HEK293T (cell line): ENCODE measurements at regions not wholly inside any gene's neighbourhood (a gene's known extent, or its start where the extent isn't known, plus 50 kb on each side); places are given as distances from the start of the nearest gene placed in this dataset.

Experiments
- CTCF ChIA-PET: fragments of 350-600 bp; formaldehyde crosslinking; extraction: SDS; loops from one replicate; lab custom pipeline; 2021; ENCODE audit warnings: antibody characterized with exemption, inconsistent platforms; lab: Yijun Ruan, JAX
- POLR2A ChIA-PET: fragments of 350-600 bp; formaldehyde crosslinking; extraction: SDS; loops from one replicate; lab custom pipeline; 2020; ENCODE audit warnings: antibody characterized with exemption, inconsistent platforms; lab: Yijun Ruan, JAX
- DNase-seq: peaks from one replicate; pipeline ENCODE4 v3.0.0; 2012; ENCODE audit warnings: mixed read lengths; ENCODE audit errors: extremely low spot score
- ARNT ChIP-seq: fragments of 450-650 bp; IDR thresholded peaks from 2 replicates; pipeline ENCODE4 v1.6.1; 2017; ENCODE audit warnings: mild to moderate bottlenecking
- BHLHE40 ChIP-seq: fragments of 450-650 bp; IDR thresholded peaks from 2 replicates; pipeline ENCODE4 v1.6.1; 2016; ENCODE audit warnings: mild to moderate bottlenecking, moderate library complexity, borderline replicate concordance
- CTBP1 ChIP-seq: fragments of 450-650 bp; IDR thresholded peaks from 2 replicates; pipeline ENCODE4 v1.6.1; 2016; ENCODE audit warnings: borderline replicate concordance
- ELF4 ChIP-seq: fragments of 450-650 bp; IDR thresholded peaks from 2 replicates; pipeline ENCODE4 v1.6.1; 2017; ENCODE audit warnings: antibody characterized with exemption
- FOXA1 ChIP-seq: fragments of 450-650 bp; IDR thresholded peaks from 2 replicates; pipeline ENCODE4 v1.6.1; 2016; ENCODE audit warnings: mild to moderate bottlenecking
- FOXK2 ChIP-seq: fragments of 450-650 bp; IDR thresholded peaks from 2 replicates; pipeline ENCODE4 v1.6.1; 2016; ENCODE audit warnings: mild to moderate bottlenecking
- FOXM1 ChIP-seq: fragments of 450-650 bp; IDR thresholded peaks from 2 replicates; pipeline ENCODE4 v1.6.1; 2017; ENCODE audit warnings: mild to moderate bottlenecking, borderline replicate concordance
- HDGF ChIP-seq: fragments of 450-650 bp; IDR thresholded peaks from 2 replicates; pipeline ENCODE4 v1.6.1; 2017; ENCODE audit warnings: antibody characterized with exemption, borderline replicate concordance
- L3MBTL2 ChIP-seq: fragments of 450-650 bp; conservative IDR thresholded peaks from 2 replicates; pipeline ENCODE4 v1.6.1; 2016; ENCODE audit warnings: mild to moderate bottlenecking
- LEF1 ChIP-seq: fragments of 450-650 bp; IDR thresholded peaks from 2 replicates; pipeline ENCODE4 v1.6.1; 2017; ENCODE audit warnings: mild to moderate bottlenecking, borderline replicate concordance
- NFRKB ChIP-seq: fragments of 450-650 bp; IDR thresholded peaks from 2 replicates; pipeline ENCODE4 v1.6.1; 2016; ENCODE audit warnings: mild to moderate bottlenecking, moderate library complexity
- SP1 ChIP-seq: fragments of 450-650 bp; IDR thresholded peaks from 2 replicates; pipeline ENCODE4 v1.6.1; 2017
- SUZ12 ChIP-seq: fragments of 450-650 bp; IDR thresholded peaks from 2 replicates; pipeline ENCODE4 v1.6.1; 2016; ENCODE audit warnings: mild to moderate bottlenecking
- TARDBP ChIP-seq: fragments of 450-650 bp; IDR thresholded peaks from 2 replicates; pipeline ENCODE4 v1.6.1; 2016
- ZNF384 ChIP-seq: fragments of 450-650 bp; IDR thresholded peaks from 2 replicates; pipeline ENCODE4 v1.6.1; 2016
- TF ChIP-seq, protein P1 (sequence below): fragments of 450-650 bp; IDR thresholded peaks from 2 replicates; pipeline ENCODE4 v1.6.1; 2016

DNA sequence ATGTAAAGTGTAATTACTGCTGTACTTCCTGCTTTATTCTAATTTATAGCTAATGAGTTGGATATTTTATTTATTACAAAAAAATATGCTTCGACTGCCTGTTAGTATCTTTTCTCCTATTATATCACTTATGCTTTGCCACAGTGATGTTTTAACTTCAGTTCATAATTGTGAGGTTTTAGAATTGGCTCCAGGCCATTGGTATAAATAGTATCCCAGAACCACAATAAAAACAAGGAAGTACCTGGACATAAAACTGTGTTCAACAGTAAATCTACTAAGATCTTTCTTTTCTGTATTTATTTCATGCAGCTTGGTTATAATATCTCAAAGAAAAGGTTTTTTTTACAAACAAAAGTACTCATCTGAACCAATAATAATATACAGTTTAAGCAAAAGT, 354.3 kb upstream of the CDH9 start:
- DNase-seq: no peak
- TF ChIP-seq TARDBP (no peak), HDGF (no peak), SUZ12 (no peak), FOXK2 (no peak), FOXA1 (no peak), BHLHE40 (no peak), ELF4 (no peak), CTBP1 (no peak), LEF1 (no peak), ARNT (no peak), SP1 (no peak), FOXM1 (no peak), NFRKB (no peak), L3MBTL2 (no peak), ZNF384 (no peak)
- TF ChIP-seq, protein P1, sequence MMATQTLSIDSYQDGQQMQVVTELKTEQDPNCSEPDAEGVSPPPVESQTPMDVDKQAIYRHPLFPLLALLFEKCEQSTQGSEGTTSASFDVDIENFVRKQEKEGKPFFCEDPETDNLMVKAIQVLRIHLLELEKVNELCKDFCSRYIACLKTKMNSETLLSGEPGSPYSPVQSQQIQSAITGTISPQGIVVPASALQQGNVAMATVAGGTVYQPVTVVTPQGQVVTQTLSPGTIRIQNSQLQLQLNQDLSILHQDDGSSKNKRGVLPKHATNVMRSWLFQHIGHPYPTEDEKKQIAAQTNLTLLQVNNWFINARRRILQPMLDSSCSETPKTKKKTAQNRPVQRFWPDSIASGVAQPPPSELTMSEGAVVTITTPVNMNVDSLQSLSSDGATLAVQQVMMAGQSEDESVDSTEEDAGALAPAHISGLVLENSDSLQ: no peak
- POLR2A ChIA-PET: no interaction called here
- CTCF ChIA-PET: no interaction called here

DNA sequence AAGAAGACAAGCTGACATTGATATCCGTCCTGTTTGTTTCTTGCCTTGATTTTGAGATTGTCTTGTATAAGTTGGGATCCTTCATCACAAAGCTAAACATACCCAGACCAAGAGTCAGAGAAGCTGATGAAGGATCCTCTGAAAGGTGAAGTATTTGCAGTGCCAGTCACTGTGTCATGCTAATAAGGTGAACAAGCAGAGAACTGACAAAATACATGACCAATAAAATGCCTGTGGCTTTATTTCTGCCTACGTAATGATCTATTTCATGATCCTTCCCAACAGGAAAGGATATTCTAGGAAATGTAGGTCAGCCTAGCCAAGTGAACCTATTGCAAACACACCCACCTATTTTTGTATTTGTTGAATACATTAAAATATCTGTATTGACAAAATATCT, 351.3 kb upstream of the CDH9 start:
- no peak for DNase-seq
- ChIA-PET POLR2A (no interaction called here), CTCF (no interaction called here)
- no peak for TF ChIP-seq BHLHE40
- TF ChIP-seq LEF1: no peak
- TF ChIP-seq TARDBP: no peak
- TF ChIP-seq NFRKB: no peak
- no peak for TF ChIP-seq FOXA1
- no peak for TF ChIP-seq FOXK2
- TF ChIP-seq, protein P1: no peak

DNA sequence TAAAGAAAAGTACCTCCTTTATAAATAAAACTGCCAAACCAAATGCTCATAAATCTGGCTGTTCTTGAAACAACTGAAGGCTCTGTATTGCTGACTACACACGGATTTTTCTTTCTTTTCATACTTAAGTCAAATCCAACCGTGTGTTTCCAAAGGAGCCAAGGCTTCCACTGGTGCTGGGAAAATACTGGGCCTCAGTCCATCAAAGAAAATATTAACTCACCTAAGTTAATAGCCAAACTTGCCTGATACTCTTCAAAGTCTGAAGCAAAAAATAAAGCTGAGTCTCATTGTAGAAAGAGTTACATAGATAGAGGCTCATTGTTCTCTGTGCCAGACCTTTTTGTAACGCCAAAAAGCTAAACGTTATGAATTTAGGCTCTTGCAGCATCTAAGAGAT, 350.4 kb upstream of the CDH9 start:
- DNase-seq: no peak
- POLR2A ChIA-PET: no interaction called here
- CTCF ChIA-PET: no interaction called here
- TF ChIP-seq BHLHE40 (no peak), NFRKB (no peak)

DNA sequence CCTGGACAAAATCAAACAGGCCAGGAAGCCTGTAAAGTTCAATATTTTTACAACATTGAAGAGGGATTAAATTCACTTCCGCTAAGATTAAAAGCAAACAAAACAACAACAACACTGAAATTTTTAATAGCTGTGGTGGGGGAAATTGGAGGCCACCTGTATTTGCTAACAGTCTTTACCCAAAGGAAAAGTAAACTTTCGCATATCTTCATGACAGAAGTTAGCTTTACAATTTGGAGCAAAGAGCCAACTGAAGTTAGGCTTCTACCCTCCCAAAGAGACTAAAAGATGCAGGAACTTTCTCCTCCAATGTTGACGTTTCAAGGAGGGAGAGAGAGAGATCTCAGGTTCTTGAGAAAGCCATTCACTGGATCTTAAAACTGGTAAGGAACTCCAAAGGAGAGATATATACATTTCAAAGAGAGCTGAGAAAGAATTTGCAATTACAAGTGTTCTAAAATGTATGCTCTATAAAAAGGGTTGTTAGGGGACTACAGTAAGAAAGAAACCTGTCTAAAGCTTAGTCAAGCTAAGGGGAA, 349.2 kb upstream of the CDH9 start:
- ChIA-PET CTCF (interaction anchor here (0.6 kb wide), 1 partner anchor 1614 kb away, joined by 3 read pairs; no protein-coding TSS in a partner anchor), POLR2A (no interaction called here)
- DNase-seq: no peak

DNA sequence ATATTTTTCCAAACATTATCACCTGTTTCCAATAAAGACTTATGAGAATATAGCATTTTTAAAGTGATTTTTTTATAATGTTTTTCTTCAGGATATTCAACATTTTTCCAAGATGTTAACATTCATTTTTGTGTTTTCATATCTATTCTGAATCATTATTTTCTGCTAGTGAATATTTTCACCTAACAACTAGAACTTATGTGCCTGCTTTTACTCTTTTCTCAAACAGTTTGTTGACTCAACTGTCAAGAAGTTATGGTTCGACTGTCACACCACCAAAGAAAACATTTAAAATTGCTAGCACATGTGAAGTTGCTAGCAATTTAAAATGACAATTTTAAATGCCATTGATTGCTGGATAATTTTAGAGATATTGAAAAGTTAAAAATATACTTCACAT, 343.3 kb upstream of the CDH9 start:
- POLR2A ChIA-PET: no interaction called here

More for the DNA sequence above, 349.2 kb upstream of the CDH9 start:
- TF ChIP-seq, protein P1: no peak
- TF ChIP-seq ELF4: no peak
- TF ChIP-seq TARDBP: no peak
- TF ChIP-seq FOXK2: no peak

DNA sequence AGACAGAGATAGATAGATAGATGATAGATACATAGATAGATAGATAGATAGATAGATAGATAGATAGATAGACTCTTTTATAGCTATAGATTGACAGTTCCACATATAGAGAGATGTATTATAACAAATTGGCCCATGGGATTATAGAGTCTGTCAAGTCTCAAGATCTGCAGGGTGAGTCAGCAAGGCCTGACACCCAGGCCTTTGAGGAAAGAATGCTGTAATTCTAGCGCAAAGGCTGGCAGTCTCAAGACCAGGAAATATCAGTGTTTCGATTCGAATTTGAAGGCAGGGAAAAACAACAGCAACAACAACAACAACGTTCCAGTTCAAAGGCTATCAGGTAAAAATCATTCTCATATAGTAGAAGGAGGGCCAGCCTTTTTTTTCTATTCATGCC, 339.2 kb upstream of the CDH9 start:
- DNase-seq: no peak
- CTCF ChIA-PET: interaction anchor here (0.6 kb wide), 1 partner anchor 147 kb away, joined by 3 read pairs; no protein-coding TSS in a partner anchor
- TF ChIP-seq ARNT: no peak
- TF ChIP-seq LEF1: no peak
- TF ChIP-seq, protein P1: no peak
- TF ChIP-seq FOXK2: no peak
- TF ChIP-seq SP1: no peak
- no peak for TF ChIP-seq FOXM1
- TF ChIP-seq ELF4: no peak
- TF ChIP-seq ZNF384: no peak
- POLR2A ChIA-PET: no interaction called here

More for the DNA sequence above, 343.3 kb upstream of the CDH9 start:
- no peak for TF ChIP-seq FOXM1
- TF ChIP-seq LEF1: no peak
- no peak for TF ChIP-seq FOXK2
- no peak for TF ChIP-seq SP1
- TF ChIP-seq CTBP1: no peak
- TF ChIP-seq BHLHE40: no peak
- no peak for TF ChIP-seq FOXA1
- no peak for TF ChIP-seq ZNF384
- TF ChIP-seq, protein P1: no peak
- TF ChIP-seq HDGF: no peak
- DNase-seq: no peak
- CTCF ChIA-PET: no interaction called here
